MV-4-11 (cell line): ENCODE measurements at regions not wholly inside any gene's neighbourhood (a gene's known extent, or its start where the extent isn't known, plus 50 kb on each side); places are given as distances from the start of the nearest gene placed in this dataset.
A peak's percentile ranks its signal among the peaks of the same experiment; 100 is the strongest.

Experiments used
- DNase-seq: peaks from one replicate; lab custom pipeline; 2025; lab: John Stamatoyannopoulos, UW

DNA sequence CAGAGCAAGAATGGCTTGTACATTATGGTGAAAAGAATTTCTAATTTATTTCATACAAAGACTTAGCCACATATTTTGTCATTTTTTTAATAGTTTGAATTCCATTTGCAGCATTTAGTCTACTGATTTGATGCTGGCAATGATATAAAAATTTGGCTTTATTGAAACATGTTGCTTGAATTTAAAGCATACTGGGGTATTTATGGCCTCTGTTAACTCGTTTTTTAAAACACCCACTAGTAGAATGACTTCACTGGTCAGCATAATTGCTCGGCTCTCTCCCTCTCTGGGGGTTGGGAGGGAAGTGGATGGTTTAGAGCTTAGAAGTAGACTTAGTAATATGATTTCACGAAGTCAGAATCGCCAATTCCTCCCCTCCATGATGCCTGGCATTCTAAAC lies 354.9 kb upstream of the HTR2A start:
- DNase-seq: no peak

DNA sequence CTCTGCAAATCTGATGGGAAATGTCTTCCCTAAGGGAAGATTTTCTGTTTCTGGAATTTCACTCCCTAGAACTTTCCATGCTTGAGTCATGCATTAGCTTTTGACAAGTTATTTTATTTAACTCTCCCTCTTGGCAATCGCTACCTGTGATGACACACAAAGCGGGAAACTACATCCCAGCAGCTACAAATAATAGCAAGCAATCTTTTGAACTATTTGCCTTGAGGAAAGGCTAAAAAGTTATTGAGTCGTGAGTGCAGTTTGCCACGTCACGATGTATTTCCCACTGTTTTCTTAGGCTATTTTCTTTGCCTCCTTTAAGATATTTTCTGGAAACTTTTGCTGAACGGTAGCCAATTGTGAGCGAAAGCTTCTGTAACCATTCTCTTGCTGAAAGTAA lies 353.3 kb upstream of the HTR2A start:
- no peak for DNase-seq

DNA sequence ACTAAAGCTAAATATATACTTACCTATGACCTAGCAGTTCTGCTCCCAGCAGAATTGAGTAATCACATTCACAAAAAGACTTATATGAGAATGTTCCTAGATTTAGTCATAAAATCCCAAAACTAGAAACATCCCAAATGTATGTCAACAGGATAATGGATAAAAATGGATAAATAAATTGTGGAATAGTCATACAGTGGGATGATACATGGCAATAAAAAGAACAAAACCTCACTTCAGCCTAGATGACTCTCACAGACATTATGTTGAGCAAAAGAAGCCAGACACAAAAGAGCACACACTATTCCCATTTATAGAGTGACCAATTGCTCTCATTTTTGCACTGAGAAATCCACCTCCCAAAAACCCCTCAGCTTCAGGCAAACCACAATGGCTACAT lies 352.4 kb upstream of the HTR2A start:
- DNase-seq: no peak

DNA sequence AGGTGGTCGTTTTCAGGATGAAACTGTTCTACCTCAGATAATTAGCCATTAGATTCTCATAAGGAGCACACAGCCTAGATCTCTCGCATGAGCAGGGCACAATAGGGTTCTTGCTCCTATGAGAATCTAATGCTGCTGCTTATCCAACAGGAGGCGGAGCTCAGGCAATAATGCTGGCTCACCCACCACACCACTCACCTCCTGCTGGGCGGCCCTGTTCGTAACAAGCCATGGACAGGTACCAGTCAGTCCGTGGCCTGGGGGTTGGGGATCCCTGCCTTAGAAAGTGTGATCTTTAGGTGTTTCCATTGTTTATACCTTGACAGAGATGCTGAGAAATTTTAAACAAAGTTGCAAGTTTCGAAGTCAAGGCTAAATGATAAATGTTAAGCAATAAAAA lies 344.6 kb upstream of the HTR2A start:
- no peak for DNase-seq

DNA sequence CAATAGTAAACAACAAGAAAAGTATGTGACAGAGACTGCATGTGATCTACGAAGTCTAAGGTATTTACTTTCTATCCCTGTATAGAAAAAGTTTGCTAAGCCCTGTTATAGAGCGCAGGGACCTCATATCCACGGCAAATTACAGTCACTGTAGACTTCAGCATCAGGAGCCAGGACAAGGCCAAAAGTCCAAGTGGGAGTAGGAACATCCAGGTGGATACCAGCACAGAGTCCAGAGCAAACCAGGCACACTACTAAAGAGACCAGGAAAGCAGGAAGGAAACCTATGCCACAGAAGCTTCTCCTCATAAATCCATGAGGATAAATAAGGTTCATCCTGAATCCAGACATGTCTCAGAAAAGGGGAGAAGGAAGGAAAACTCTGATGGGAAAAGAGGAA lies 342.2 kb upstream of the HTR2A start:
- DNase-seq: no peak

DNA sequence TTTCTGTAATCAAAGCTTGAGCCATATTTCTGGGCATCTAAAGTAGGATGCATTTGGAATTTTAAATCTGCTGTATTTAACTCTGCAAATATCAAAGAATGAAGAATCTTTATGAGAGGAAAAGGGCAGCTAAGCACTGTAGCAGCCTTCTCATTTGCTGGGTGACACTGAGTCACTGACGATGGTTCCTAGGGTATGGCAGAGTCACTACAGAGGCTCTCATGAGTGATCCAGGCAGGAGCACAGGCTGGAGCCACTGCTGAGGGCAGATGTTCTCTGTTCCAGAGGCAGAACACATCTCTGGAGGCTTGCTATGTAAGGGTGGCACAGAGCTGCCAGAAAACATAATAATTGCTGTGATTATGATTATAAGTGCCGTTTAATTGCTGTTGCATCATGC lies 340.7 kb upstream of the HTR2A start:
- no peak for DNase-seq

DNA sequence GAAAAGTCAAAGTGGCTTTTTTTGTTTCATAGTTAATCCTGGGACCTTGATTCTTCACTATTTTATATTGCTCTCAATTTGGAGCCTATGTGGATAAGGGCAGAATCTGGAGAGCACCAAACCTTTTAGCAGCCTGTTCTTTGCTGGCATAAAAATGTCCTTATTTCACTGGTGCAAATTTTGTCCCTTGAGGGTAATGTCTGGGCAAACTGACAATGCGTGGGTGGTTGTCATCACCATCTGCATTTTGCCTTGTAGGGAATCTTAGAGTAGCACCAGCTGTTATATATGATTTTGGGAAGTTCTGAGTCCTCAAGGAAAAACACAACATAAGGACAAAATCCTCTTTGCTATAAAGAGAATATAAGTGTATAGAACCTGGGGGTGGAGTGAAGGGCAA lies 336.9 kb upstream of the HTR2A start:
- no peak for DNase-seq

DNA sequence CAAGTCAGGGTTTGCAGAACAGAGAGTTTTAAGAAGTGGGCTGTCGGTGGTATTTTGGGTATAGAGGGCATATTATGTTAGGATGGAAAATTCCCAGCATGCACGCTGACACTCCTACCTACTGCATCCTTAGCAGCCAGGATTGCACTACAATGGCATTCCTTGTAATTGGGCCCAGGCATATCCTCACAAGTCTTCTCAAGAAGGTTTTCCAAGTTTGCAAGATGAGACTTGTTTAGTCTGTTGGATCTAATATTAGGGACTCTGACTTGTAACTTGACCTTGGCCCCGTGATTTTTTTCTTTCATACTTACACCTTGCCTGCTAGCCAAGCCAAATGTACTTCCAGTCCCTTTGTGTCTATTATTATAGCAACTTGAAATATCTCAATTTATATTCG lies 335.7 kb upstream of the HTR2A start:
- no peak for DNase-seq

DNA sequence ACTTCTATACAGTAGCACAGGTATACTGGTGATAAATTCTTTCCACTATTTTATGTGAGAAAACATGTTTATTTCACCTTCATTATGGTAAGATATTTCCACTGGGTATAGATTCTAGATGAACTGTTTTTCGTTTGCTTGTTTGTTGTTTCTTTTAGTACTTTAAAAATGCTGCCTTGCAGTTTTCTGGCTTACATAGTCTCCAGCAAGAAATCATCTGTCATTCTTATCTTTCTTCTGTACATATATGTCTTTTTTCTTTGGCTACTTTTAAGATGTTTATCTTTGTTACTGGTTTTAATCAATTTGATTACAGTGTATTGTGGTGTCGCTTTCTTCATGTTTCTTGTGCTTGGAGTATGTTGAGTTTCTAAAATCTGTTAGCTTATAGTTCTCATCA lies 333.3 kb upstream of the HTR2A start:
- no peak for DNase-seq

DNA sequence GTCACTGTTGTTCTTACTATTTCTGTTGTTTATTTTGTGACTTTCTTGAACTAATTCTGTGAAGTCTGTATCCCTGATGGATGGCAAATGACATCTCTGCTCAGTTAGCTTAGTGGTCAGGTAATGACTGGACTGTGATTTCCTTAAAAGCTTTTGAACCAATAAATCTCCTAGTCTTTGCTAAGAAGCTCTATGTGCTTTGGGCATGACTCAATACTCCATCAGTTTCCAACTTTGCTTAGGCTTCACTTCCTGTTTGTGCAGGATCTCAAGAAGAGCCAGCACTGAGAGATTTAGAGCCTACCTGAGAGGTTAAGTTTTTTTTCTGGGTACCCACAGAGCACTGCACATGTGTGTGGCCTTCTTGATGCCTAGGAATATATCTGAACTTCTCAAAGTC lies 329.7 kb upstream of the HTR2A start:
- no peak for DNase-seq

DNA sequence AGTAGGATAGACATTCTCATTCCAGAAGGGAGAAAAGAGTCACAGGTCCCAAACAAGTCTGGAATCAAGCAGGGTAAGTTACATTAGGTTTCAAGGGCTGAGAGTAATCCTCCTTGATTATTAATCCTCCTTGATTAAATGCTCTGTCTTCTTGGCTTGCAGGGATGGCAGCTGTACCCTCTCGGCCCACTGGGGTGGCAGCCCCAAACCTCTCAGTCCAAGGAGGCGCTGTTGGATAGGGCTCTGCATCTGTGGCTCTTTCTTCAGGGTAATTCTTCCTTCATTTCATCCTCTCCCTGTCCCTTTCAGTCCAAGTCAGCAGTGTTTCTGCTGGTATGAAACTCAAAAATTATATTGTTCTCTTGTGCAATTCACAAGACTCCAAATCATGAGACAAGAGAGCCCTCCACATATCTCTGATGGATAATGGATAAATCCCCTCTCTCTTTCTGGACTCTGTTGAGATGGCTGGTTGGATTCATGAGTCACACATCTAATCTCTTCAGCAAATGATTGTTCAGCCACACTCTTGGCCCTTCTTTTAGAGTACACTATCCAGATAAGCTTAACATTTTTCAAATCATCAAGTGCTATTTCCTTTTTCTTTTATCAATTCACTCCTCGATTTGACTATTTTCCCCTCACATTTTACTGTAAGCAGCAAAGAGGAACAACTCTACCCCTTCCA lies 323.7 kb upstream of the HTR2A start:
- no peak for DNase-seq

DNA sequence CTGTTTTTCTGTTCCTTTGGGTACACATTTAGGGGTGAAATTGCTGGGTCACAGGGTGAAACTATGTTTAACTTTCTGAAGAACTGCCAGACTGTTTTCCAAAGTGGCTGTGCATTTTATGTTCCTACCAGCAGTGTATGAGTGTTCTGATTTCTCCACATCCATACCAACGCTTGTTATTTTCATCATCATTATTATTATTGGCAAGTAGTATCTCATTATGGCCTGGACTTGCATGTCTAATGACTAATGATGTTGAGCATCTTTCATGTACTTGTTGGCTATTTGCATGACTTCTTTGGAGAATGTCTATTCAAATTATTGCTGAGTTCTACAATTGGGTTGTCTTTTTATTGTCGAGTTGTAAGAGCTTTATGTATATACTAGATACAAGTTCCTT lies 321.8 kb upstream of the HTR2A start:
- no peak for DNase-seq

DNA sequence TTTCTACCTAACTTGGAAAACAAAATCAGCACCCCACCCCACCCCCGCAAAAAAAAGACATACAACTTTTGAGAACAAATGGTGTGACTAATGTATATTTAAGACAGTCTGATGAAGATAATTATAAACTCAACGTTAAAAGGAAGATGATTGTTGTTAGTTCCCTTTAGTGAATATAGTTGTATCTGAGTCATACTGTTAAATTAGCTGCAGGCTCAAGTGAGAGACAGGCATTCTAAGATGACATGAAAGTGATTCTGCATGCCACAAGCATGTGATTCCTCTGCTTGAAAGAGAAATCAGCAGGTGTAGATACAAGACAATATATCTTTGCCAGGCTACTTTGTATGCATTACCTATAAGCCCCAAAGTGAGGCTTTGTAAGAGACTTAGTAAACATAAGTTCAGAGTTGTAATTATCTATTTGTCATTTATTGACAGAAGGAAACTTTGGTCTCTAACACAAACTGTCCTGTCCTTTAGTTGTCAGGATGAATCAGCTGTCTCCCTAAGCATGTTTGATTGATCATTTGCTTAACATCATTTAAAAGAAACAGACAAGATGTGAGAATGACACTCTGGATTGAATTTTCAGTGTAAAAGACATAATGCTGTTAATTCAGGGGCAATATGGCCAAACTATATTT lies 319.4 kb upstream of the HTR2A start:
- no peak for DNase-seq

DNA sequence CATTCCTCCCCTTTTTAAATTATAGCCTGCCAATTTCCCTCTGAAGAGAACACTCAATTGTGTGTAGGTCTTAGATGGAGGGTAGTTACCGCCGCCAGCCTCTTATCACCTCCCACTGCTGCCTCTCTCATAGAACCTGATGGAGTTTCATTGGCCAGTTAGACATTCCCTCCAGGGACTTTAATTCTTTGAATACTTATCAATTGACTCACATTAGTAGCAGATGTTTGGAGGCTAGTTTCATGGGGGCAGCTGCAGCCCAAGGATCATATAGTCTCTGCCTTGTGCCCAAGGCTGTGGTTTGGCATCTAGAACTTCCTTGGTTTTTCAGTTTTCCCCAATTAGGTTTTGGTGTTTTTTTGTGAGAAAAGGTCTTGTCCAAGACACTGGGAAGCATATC lies 318.9 kb upstream of the HTR2A start:
- DNase-seq: no peak

DNA sequence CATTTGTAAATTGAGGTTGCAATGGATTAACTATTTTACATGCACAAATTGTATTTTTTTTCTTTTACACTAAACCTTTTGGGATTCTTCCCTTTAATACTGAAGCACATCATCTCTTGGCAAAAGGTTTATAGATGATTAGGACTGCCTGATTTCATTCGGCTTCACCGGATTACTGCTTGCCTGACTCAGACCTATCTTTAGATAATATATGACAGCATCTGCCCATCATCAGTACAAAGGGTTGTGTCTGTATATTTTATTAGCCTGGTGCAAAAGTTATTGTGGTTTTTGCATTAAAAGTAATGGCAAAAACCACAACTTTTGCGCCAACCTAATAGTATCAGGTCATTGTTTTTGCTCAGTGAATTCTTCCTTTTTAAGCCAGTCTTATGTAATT lies 316.2 kb upstream of the HTR2A start:
- no peak for DNase-seq

DNA sequence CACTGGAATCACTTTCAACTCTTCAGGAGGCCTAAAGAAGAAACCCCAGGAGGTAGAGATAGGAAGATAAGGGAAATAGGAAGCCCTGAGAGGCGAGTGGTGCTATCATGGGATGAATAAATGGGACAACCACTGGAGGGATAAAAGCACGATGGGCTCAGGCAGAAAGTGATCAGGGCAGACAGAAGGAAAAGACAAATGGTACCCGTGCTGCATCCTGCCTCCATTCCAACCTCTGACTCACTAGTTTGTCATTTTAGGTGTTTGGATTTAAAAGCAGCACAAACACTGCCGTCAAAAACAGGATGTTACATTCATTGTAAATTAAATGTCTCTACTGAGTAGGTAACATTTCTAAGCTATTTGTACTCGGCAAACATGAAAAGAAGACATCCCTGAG lies 314.3 kb upstream of the HTR2A start:
- no peak for DNase-seq

DNA sequence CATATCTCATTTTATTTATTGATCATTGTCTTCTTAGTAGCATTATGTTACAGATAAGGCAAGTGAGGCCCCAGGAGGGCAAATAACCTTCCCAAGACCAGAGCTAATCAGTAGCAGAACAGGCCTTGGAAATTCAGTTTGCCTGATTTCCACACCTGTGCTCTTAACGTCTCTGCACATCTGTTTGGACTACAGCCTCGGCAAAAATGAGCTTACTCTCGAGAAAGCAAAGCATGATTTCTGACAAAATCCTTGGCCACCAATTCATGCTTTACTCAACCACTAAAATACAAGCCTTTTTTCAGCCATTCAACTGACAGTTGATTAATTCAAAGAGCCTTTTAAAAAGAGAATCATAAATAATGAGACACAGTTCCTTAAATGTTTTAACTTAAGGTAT lies 309.3 kb upstream of the HTR2A start:
- no peak for DNase-seq

DNA sequence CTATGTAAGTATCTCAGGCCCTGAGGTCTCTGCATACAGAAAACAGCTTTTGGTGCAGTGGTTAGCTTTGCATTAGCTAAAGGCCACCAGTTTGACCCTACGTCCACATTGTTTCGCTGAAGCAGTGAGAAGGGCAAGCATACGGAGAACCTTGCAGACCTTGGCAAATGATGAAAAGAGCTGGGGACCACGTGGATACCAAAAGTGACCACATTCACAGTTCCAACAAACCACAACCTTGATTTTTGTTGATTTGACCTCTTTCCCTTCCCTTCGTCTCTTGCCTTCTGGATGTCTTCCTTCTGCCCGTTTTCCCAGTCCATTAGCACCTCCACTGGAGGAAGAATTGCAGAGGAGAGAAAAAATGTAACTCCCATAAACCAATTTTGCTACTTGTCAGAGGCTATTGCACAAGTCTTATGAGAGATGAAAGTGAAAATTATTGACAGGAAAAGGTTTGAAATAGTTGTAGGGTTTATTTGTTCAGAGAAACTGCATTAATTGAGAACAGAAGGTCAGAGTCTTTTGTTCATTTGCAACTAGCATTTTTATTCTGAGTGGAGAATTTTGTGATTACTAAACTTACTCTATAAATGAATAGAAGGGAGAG lies 293.9 kb upstream of the HTR2A start:
- peak; percentile 5 for DNase-seq

DNA sequence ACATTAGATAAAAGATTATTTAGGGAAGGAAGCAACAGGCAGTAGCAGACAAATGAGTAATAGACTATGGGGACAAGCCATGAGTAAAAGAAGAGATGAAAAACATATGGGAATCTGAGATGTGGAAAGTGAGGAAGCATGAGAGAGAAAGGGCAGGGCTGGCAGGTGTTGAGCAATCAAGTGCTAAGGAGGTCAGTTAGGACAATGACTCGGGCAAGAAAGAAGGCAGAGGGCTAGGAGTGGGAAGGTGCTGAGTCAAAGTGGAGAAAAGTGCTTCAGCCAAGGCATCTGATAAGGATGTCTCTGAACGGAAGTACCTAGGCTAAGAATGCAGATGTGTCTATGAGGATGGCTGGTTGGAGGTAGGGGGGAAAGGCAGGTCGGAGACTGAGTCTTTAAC lies 291.9 kb upstream of the HTR2A start:
- DNase-seq: no peak

DNA sequence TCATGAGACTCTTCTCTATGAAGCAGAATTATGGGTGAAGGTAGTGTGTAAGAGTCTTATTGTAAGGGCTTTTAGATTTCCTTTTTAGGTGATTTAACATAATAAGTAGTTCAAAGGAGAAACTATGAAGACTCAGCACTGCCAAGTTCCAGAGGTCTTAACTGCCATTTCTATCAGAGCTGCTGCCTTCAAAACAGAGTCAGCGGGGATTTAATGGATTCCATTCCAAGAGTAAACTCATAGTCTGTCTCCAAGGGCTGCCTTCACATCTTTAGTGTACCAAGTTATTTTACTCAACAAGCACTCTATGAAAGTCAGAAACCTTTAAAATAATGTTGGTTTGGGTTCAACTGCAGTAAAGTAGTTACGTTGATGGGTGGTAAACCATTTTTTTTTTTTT lies 289.6 kb upstream of the HTR2A start:
- DNase-seq: no peak

DNA sequence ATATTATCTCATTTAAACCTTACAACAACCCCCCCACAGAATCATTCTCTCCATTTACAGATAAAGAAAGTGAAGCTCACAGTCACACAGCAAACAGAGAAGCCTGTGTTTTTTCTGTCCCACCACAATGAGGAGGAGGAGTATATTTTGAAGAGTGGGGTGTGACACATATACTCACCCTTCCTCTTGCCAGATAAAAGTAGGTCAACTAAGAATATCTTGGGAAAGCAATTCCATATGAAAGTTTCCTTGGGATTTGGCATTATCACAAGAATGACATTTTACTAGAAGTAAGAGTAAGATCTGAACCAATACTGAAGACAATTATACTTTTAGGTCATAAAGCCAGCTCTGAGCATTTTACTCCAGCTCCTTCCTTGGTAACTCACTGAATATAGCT lies 287.5 kb upstream of the HTR2A start:
- no peak for DNase-seq

DNA sequence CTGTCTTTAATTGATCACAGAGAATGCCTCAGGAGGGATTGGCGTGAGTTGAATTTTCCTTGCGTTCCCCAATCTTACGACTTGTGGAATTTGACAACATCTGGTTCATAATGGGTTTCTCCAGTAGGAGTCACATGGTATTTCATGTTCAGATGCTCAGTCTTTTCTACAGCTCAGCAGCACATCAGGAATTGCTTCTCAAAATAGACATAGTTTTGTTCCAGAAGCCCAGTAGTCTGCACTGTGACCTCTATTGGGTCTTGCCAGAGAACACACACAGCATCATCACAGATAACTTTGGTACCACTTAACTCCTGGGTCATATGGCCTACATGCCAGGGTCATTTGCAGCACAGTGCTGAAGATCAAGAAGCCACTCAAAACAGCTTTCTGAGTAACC lies 282.5 kb upstream of the HTR2A start:
- DNase-seq: no peak

DNA sequence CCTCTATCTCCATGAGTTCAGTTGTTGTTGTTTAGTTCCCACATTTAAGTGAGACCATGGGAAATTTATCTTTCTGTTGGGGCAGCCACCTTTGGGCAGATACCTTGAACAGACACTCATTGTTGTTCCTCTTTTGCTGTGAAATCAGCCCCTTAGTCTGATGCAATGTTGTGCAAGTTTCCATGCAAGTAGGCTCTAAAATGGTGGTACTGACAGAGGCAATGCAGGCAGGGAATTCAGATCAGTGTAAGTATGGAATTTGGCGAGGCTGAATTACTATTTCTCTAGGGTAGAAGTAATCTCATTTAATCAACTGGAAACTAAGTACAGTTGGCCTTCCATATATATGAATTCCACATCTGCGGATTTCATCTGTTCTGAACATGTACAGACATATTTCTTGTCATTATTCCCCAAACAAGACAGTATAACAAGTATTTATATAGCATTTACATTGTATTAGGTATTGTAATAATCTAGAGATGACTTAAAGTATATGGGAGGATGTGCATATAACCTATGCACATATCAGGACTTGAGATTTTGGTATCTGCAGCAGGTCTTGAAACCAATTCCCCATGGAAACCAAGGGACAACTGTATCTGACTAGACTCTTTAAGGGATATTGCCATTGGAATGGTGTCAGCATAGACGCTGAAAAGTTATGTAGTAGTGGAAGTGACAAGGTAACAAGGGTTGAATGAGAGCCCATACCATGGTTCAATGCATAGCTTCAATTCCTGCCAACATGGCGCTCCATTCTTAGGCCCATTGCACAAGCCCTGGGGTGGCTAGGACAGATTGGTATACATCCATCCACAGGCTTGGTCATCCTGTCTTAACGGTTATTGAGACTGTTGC lies 281.5 kb upstream of the HTR2A start:
- DNase-seq: peak; percentile 71
